ENCODE measurements at regions not wholly inside any gene's neighbourhood (a gene's known extent, or its start where the extent isn't known, plus 50 kb on each side); places are given as distances from the start of the nearest gene placed in this dataset.

DNA sequence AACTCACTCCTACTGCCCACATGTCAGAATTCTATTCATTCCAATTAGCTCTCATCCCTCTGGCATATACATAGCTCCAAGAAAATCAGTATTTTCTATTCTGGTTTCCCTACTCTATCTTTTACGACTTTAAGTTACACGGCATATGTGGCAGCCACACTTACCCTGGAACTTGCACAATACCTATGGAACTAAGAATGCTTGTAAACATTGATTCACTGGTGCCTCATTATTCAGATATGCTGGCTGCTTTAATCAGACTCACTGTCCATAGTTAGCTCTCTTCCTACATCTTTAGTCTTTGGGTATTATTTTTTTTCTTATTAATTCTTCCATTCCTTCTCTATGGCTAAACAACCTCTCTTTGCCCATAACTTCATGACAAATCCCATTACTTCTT lies 1519.9 kb upstream of the ACVR2A start:
- Histone ChIP-seq H3F3A (ENCODE audit: low read length, unreplicated experiment) (no peaks in the 10 kb centered on the region), H3K36me3 (ENCODE audit: low read depth, low read length) (no peaks in the 10 kb centered on the region), H4K20me1 (ENCODE audit: low read length) (no peaks in the 10 kb centered on the region), H3K79me2 (ENCODE audit: low read length) (no peaks in the 10 kb centered on the region), H3K4me1 (ENCODE audit: insufficient read depth, low read length) (peaks cover 13% of the 10 kb centered on the region), H3K4me3 (ENCODE audit: low read length) (no peak overlapping the region), H3K27ac (ENCODE audit: low read length) (no peak overlapping the region), H2AFZ (ENCODE audit: low read length) (no peak overlapping the region), H3K9me2 (replicated peaks; ENCODE audit: low read length) (no peaks in the 10 kb centered on the region), H3K9ac (ENCODE audit: low read length) (no peak overlapping the region), H3K9me3 (ENCODE audit: low read length) (no peaks in the 10 kb centered on the region), H3K4me2 (ENCODE audit: low read length) (peak overlapping the region; percentile 6; the same call in 1 of the 2 replicates), H3K27me3 (ENCODE audit: low read length) (no peaks in the 10 kb centered on the region)
- BruUV-seq (replicated peaks), result no TSS peak
- no peak for TF ChIP-seq EZH2phosphoT487 (IDR thresholded peaks at IDR 0.05; ENCODE audit: borderline replicate concordance, low read length)
- ATAC-seq (peak; percentile 99), DNase-seq (peak; percentile 83)
- ChIA-PET POLR2A (ENCODE audit: unreplicated experiment) (interaction anchor here (0.6 kb wide), 1 partner anchor 20 kb away, joined by 4 read pairs; no protein-coding TSS in a partner anchor), CTCF (no interaction called here)
- intact Hi-C loops (cut with micrococcal nuclease), result no loop called here

DNA sequence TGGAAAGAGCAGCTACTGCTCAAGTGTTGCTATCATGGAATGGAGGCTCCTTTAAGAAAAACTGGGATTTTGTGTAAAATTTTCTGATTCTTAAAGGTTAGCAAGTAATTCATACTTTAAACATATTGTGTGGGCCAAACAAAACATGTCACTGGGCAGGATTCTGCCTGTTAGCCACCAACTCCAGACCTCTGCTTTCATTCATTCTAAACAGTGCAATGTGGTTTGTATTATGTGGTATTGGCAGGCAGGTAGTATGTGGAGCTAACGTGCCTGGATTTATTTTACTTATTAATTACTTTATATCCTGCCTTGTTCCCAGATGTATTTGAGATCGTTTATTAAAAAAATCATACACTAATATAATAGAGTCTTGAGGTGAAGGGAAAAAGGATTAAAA lies 1521.3 kb upstream of the ACVR2A start:
- Histone ChIP-seq H3K36me3 (ENCODE audit: low read depth, low read length) (no peaks in the 10 kb centered on the region), H4K20me1 (ENCODE audit: low read length) (no peaks in the 10 kb centered on the region), H3K9me3 (ENCODE audit: low read length) (no peaks in the 10 kb centered on the region), H2AFZ (ENCODE audit: low read length) (no peak overlapping the region), H3K4me2 (ENCODE audit: low read length) (no peak overlapping the region), H3K4me3 (ENCODE audit: low read length) (no peak overlapping the region), H3K4me1 (ENCODE audit: insufficient read depth, low read length) (peaks cover 13% of the 10 kb centered on the region), H3K27ac (ENCODE audit: low read length) (no peak overlapping the region), H3K9me2 (replicated peaks; ENCODE audit: low read length) (no peaks in the 10 kb centered on the region), H3F3A (ENCODE audit: low read length, unreplicated experiment) (no peaks in the 10 kb centered on the region), H3K79me2 (ENCODE audit: low read length) (no peaks in the 10 kb centered on the region), H3K9ac (ENCODE audit: low read length) (no peak overlapping the region), H3K27me3 (ENCODE audit: low read length) (no peaks in the 10 kb centered on the region)
- intact Hi-C loops (cut with micrococcal nuclease), result no loop called here
- no peak for DNase-seq
- TF ChIP-seq EZH2phosphoT487 (IDR thresholded peaks at IDR 0.05; ENCODE audit: borderline replicate concordance, low read length), result no peak
- TF ChIP-seq EZH2 (IDR thresholded peaks at IDR 0.05; ENCODE audit: low read length, unreplicated experiment), result no peak
- TF ChIP-seq, protein P1, sequence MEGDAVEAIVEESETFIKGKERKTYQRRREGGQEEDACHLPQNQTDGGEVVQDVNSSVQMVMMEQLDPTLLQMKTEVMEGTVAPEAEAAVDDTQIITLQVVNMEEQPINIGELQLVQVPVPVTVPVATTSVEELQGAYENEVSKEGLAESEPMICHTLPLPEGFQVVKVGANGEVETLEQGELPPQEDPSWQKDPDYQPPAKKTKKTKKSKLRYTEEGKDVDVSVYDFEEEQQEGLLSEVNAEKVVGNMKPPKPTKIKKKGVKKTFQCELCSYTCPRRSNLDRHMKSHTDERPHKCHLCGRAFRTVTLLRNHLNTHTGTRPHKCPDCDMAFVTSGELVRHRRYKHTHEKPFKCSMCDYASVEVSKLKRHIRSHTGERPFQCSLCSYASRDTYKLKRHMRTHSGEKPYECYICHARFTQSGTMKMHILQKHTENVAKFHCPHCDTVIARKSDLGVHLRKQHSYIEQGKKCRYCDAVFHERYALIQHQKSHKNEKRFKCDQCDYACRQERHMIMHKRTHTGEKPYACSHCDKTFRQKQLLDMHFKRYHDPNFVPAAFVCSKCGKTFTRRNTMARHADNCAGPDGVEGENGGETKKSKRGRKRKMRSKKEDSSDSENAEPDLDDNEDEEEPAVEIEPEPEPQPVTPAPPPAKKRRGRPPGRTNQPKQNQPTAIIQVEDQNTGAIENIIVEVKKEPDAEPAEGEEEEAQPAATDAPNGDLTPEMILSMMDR (conservative IDR thresholded peaks at IDR 0.05; ENCODE audit: low read depth, low read length), result no peak
- ATAC-seq, result no peak
- CTCF ChIA-PET, result no interaction called here
- no TSS peak for BruUV-seq (replicated peaks)
- POLR2A ChIA-PET (ENCODE audit: unreplicated experiment), result no interaction called here

DNA sequence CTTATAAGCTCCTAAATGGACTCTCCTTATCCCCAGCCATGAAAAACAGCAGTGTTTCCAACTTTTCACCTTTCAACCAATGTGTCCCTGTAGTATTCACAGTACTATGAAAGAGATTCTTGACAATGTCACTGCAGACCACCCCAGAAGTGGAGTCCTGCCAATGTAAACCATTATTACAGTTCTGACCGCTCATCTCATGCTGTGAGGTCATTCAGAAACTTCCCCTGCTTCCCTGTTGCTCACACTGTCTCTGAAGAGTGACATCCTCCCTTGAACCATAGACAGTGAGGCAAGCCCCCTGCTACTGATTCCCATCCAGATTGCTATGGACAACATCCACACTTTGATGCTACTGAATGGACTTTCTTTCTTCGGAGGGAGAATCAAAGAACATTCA lies 1523.7 kb upstream of the ACVR2A start:
- CTCF ChIA-PET, result no interaction called here
- Histone ChIP-seq H3K9me2 (replicated peaks; ENCODE audit: low read length) (no peaks in the 10 kb centered on the region), H4K20me1 (ENCODE audit: low read length) (no peaks in the 10 kb centered on the region), H3K4me3 (ENCODE audit: low read length) (no peak overlapping the region), H3K4me1 (ENCODE audit: insufficient read depth, low read length) (peaks cover 18% of the 10 kb centered on the region), H3K79me2 (ENCODE audit: low read length) (no peaks in the 10 kb centered on the region), H3K27me3 (ENCODE audit: low read length) (no peaks in the 10 kb centered on the region), H3K36me3 (ENCODE audit: low read depth, low read length) (no peaks in the 10 kb centered on the region), H3K9ac (ENCODE audit: low read length) (no peak overlapping the region), H3K27ac (ENCODE audit: low read length) (no peak overlapping the region), H3F3A (ENCODE audit: low read length, unreplicated experiment) (no peaks in the 10 kb centered on the region), H3K4me2 (ENCODE audit: low read length) (no peak overlapping the region), H3K9me3 (ENCODE audit: low read length) (no peaks in the 10 kb centered on the region), H2AFZ (ENCODE audit: low read length) (no peak overlapping the region)
- BruUV-seq (replicated peaks), result no TSS peak
- POLR2A ChIA-PET (ENCODE audit: unreplicated experiment), result no interaction called here
- DNase-seq (no peak), ATAC-seq (no peak)
- no peak for TF ChIP-seq EZH2phosphoT487 (IDR thresholded peaks at IDR 0.05; ENCODE audit: borderline replicate concordance, low read length)
- TF ChIP-seq, protein P1 (conservative IDR thresholded peaks at IDR 0.05; ENCODE audit: low read depth, low read length), result no peak
- TF ChIP-seq EZH2 (IDR thresholded peaks at IDR 0.05; ENCODE audit: low read length, unreplicated experiment), result no peak
- intact Hi-C loops (cut with micrococcal nuclease), result no loop called here

Data from PC-3 (cell line).